ENCODE measurements at regions not wholly inside any gene's neighbourhood (a gene's known extent, or its start where the extent isn't known, plus 50 kb on each side); places are given as distances from the start of the nearest gene placed in this dataset.

GRCh38 chr9:96050048-96050860 is 174.8 kb downstream of the ERCC6L2 start:
- Histone ChIP-seq H3K4me1 (ENCODE audit: control insufficient read depth in 2 of 2, insufficient read depth in 2 of 2, low read length in 1 of 2) (peaks cover 0 to 4% of the 10 kb centered on the region in 2 donors), H3K36me3 (ENCODE audit: control insufficient read depth in 2 of 2, insufficient read depth in 2 of 2, low read length in 1 of 2) (no peaks in the 10 kb centered on the region), H3K9me3 (ENCODE audit: control insufficient read depth in 2 of 2, insufficient read depth in 1 of 2, low read depth in 1 of 2, low read length in 1 of 2) (no peaks in the 10 kb centered on the region), H3K27me3 (ENCODE audit: control insufficient read depth in 1 of 2, insufficient read depth in 2 of 2, low read length in 2 of 2) (no peaks in the 10 kb centered on the region), H3K4me3 (ENCODE audit: low read depth in 1 of 2, low read length in 2 of 2) (no peak overlapping the region), H3K27ac (ENCODE audit: low read depth in 2 of 2, low read length in 1 of 2) (no peak overlapping the region)
- 92 to 94% methylated on average over 26 to 30 of the region's 30 CpGs for WGBS, 2 donors

- Histone ChIP-seq H3K4me1 (ENCODE audit: control insufficient read depth in 2 of 2, insufficient read depth in 2 of 2, low read length in 1 of 2) (peaks cover 0 to 4% of the 10 kb centered on the region in 2 donors), H3K36me3 (ENCODE audit: control insufficient read depth in 2 of 2, insufficient read depth in 2 of 2, low read length in 1 of 2) (no peaks in the 10 kb centered on the region), H3K9me3 (ENCODE audit: control insufficient read depth in 2 of 2, insufficient read depth in 1 of 2, low read depth in 1 of 2, low read length in 1 of 2) (no peaks in the 10 kb centered on the region), H3K27ac (ENCODE audit: low read depth in 2 of 2, low read length in 1 of 2) (peak overlapping the region in 1 of 2 donors; percentile 7), H3K27me3 (ENCODE audit: control insufficient read depth in 1 of 2, insufficient read depth in 2 of 2, low read length in 2 of 2) (no peaks in the 10 kb centered on the region), H3K4me3 (ENCODE audit: low read depth in 1 of 2, low read length in 2 of 2) (no peak overlapping the region)
- 68 to 69% methylated on average over 39 of the region's 39 CpGs for WGBS, 2 donors
Measured at GRCh38 chr9:96048956-96049831, 173.7 kb downstream of the ERCC6L2 start.

- WGBS, 2 donors = 40 to 41% methylated on average over 24 of the region's 24 CpGs
- no peaks in the 10 kb centered on the region for H3K36me3 ChIP-seq (ENCODE audit: control insufficient read depth in 2 of 2, insufficient read depth in 2 of 2, low read length in 1 of 2)
- no peaks in the 10 kb centered on the region for H3K9me3 ChIP-seq (ENCODE audit: control insufficient read depth in 2 of 2, insufficient read depth in 1 of 2, low read depth in 1 of 2, low read length in 1 of 2)
- H3K4me1 ChIP-seq (ENCODE audit: control insufficient read depth in 2 of 2, insufficient read depth in 2 of 2, low read length in 1 of 2) = peaks cover 0 to 4% of the 10 kb centered on the region in 2 donors
- H3K27me3 ChIP-seq (ENCODE audit: control insufficient read depth in 1 of 2, insufficient read depth in 2 of 2, low read length in 2 of 2) = no peaks in the 10 kb centered on the region
- no peak overlapping the region for H3K4me3 ChIP-seq (ENCODE audit: low read depth in 1 of 2, low read length in 2 of 2)
- peak overlapping the region; percentile 38 to 53 for H3K27ac ChIP-seq (ENCODE audit: low read depth in 2 of 2, low read length in 1 of 2)
Measured at GRCh38 chr9:96048104-96048955, 172.8 kb downstream of the ERCC6L2 start.

GRCh38 chr9:96047741-96048103 is 172.2 kb downstream of the ERCC6L2 start:
- WGBS, 2 donors = 56 to 61% methylated on average over 10 of the region's 10 CpGs
- Histone ChIP-seq H3K4me3 (ENCODE audit: low read depth in 1 of 2, low read length in 2 of 2) (no peak overlapping the region), H3K27ac (ENCODE audit: low read depth in 2 of 2, low read length in 1 of 2) (peak overlapping the region; percentile 38 to 53), H3K4me1 (ENCODE audit: control insufficient read depth in 2 of 2, insufficient read depth in 2 of 2, low read length in 1 of 2) (peaks cover 0 to 4% of the 10 kb centered on the region in 2 donors), H3K36me3 (ENCODE audit: control insufficient read depth in 2 of 2, insufficient read depth in 2 of 2, low read length in 1 of 2) (no peaks in the 10 kb centered on the region), H3K27me3 (ENCODE audit: control insufficient read depth in 1 of 2, insufficient read depth in 2 of 2, low read length in 2 of 2) (no peaks in the 10 kb centered on the region), H3K9me3 (ENCODE audit: control insufficient read depth in 2 of 2, insufficient read depth in 1 of 2, low read depth in 1 of 2, low read length in 1 of 2) (no peaks in the 10 kb centered on the region)

- no peaks in the 10 kb centered on the region for H3K9me3 ChIP-seq (ENCODE audit: control insufficient read depth in 2 of 2, insufficient read depth in 1 of 2, low read depth in 1 of 2, low read length in 1 of 2)
- no peaks in the 10 kb centered on the region for H3K27me3 ChIP-seq (ENCODE audit: control insufficient read depth in 1 of 2, insufficient read depth in 2 of 2, low read length in 2 of 2)
- H3K27ac ChIP-seq (ENCODE audit: low read depth in 2 of 2, low read length in 1 of 2) = no peak overlapping the region
- H3K4me3 ChIP-seq (ENCODE audit: low read depth in 1 of 2, low read length in 2 of 2) = no peak overlapping the region
- WGBS, 2 donors = 94 to 95% methylated on average over 16 of the region's 16 CpGs
- H3K4me1 ChIP-seq (ENCODE audit: control insufficient read depth in 2 of 2, insufficient read depth in 2 of 2, low read length in 1 of 2) = peaks cover 0 to 4% of the 10 kb centered on the region in 2 donors
- H3K36me3 ChIP-seq (ENCODE audit: control insufficient read depth in 2 of 2, insufficient read depth in 2 of 2, low read length in 1 of 2) = no peaks in the 10 kb centered on the region
Measured at GRCh38 chr9:96047116-96047639, 171.7 kb downstream of the ERCC6L2 start.

GRCh38 chr9:96045811-96046210 is 170.3 kb downstream of the ERCC6L2 start:
- no peak overlapping the region for H3K4me3 ChIP-seq (ENCODE audit: low read depth in 1 of 2, low read length in 2 of 2)
- 93 to 94% methylated on average over 5 of the region's 5 CpGs for WGBS, 2 donors
- H3K36me3 ChIP-seq (ENCODE audit: control insufficient read depth in 2 of 2, insufficient read depth in 2 of 2, low read length in 1 of 2) = no peaks in the 10 kb centered on the region
- H3K27ac ChIP-seq (ENCODE audit: low read depth in 2 of 2, low read length in 1 of 2) = no peak overlapping the region
- H3K4me1 ChIP-seq (ENCODE audit: control insufficient read depth in 2 of 2, insufficient read depth in 2 of 2, low read length in 1 of 2) = peaks cover 0 to 4% of the 10 kb centered on the region in 2 donors
- no peaks in the 10 kb centered on the region for H3K9me3 ChIP-seq (ENCODE audit: control insufficient read depth in 2 of 2, insufficient read depth in 1 of 2, low read depth in 1 of 2, low read length in 1 of 2)
- no peaks in the 10 kb centered on the region for H3K27me3 ChIP-seq (ENCODE audit: control insufficient read depth in 1 of 2, insufficient read depth in 2 of 2, low read length in 2 of 2)

- H3K4me3 ChIP-seq (ENCODE audit: low read depth in 1 of 2, low read length in 2 of 2) = no peak overlapping the region
- WGBS, 2 donors = 95 to 97% methylated on average over 4 of the region's 4 CpGs
- H3K27me3 ChIP-seq (ENCODE audit: control insufficient read depth in 1 of 2, insufficient read depth in 2 of 2, low read length in 2 of 2) = no peaks in the 10 kb centered on the region
- peaks cover 0 to 9% of the 10 kb centered on the region in 2 donors for H3K4me1 ChIP-seq (ENCODE audit: control insufficient read depth in 2 of 2, insufficient read depth in 2 of 2, low read length in 1 of 2)
- no peak overlapping the region for H3K27ac ChIP-seq (ENCODE audit: low read depth in 2 of 2, low read length in 1 of 2)
- H3K36me3 ChIP-seq (ENCODE audit: control insufficient read depth in 2 of 2, insufficient read depth in 2 of 2, low read length in 1 of 2) = no peaks in the 10 kb centered on the region
- peaks cover 0 to 1% of the 10 kb centered on the region in 2 donors for H3K9me3 ChIP-seq (ENCODE audit: control insufficient read depth in 2 of 2, insufficient read depth in 1 of 2, low read depth in 1 of 2, low read length in 1 of 2)
Measured at GRCh38 chr9:96044401-96044800, 168.9 kb downstream of the ERCC6L2 start.

- peak overlapping the region; percentile 43 to 45 for H3K27ac ChIP-seq (ENCODE audit: low read depth in 2 of 2, low read length in 1 of 2)
- 29 to 40% methylated on average over 21 of the region's 21 CpGs for whole genome bisulfite sequencing, 2 donors
- no peaks in the 10 kb centered on the region for H3K36me3 ChIP-seq (ENCODE audit: control insufficient read depth in 2 of 2, insufficient read depth in 2 of 2, low read length in 1 of 2)
- H3K9me3 ChIP-seq (ENCODE audit: control insufficient read depth in 2 of 2, insufficient read depth in 1 of 2, low read depth in 1 of 2, low read length in 1 of 2) = peaks cover 2 to 12% of the 10 kb centered on the region in 2 donors
- H3K4me1 ChIP-seq (ENCODE audit: control insufficient read depth in 2 of 2, insufficient read depth in 2 of 2, low read length in 1 of 2) = peaks cover 0 to 9% of the 10 kb centered on the region in 2 donors
- no peaks in the 10 kb centered on the region for H3K27me3 ChIP-seq (ENCODE audit: control insufficient read depth in 1 of 2, insufficient read depth in 2 of 2, low read length in 2 of 2)
- H3K4me3 ChIP-seq (ENCODE audit: low read depth in 1 of 2, low read length in 2 of 2) = no peak overlapping the region
Measured at GRCh38 chr9:96040591-96041461, 165.3 kb downstream of the ERCC6L2 start.

Measured in esophagus (tissue), 2 donors.